Spleen (tissue), 11 donors: ENCODE measurements at regions not wholly inside any gene's neighbourhood (a gene's known extent, or its start where the extent isn't known, plus 50 kb on each side); places are given as distances from the start of the nearest gene placed in this dataset.
A peak's percentile ranks its signal among the peaks of the same experiment; 100 is the strongest.
"Not testable (repeated sequence)": the region's sequence is repeated elsewhere in the genome, so short reads cannot be mapped to it uniquely, and the experiment has no call there.

Experiments
- DNase-seq: peaks from one replicate; pipeline ENCODE4 v3.0.0-alpha.2; 2020
- H3K27ac ChIP-seq, 8 donors: fragments of 200-600 bp; sonication (generic) in 7 of 8; 1 replicate in 4 of 8; 2 replicates in 4 of 8; pipeline versions ENCODE4 v1.5.0 to v1.8.0; 2016 to 2021; ENCODE audit warnings: inconsistent platforms in 4 of 8, mild to moderate bottlenecking in 4 of 8, moderate library complexity in 1 of 8
- H3K27me3 ChIP-seq, 7 donors: fragments of 200-600 bp; sonication (generic) in 6 of 7; replicated peaks in 1 of 7; 1 replicate in 4 of 7; 2 replicates in 3 of 7; pipeline versions ENCODE4 v1.5.0 to v1.8.0; 2016 to 2021; ENCODE audit warnings: inconsistent platforms in 3 of 7, mild to moderate bottlenecking in 1 of 7
- H3K36me3 ChIP-seq, 6 donors: fragments of 200-600 bp; sonication (generic) in 5 of 6; 1 replicate in 4 of 6; 2 replicates in 2 of 6; pipeline versions ENCODE4 v1.5.0 to v1.8.0; 2016 to 2021; ENCODE audit warnings: inconsistent platforms in 2 of 6
- H3K4me1 ChIP-seq, 6 donors: fragments of 200-600 bp; sonication (generic) in 5 of 6; 1 replicate in 3 of 6; 2 replicates in 3 of 6; pipeline versions ENCODE4 v1.5.0 to v1.8.0; 2016 to 2021; ENCODE audit warnings: inconsistent platforms in 3 of 6
- H3K4me3 ChIP-seq, 8 donors: fragments of 200-600 bp; sonication (generic) in 7 of 8; 1 replicate in 4 of 8; 2 replicates in 4 of 8; pipeline versions ENCODE4 v1.5.0 to v1.8.0; 2016 to 2021; ENCODE audit warnings: inconsistent platforms in 4 of 8, mild to moderate bottlenecking in 4 of 8, moderate library complexity in 2 of 8
- H3K9me3 ChIP-seq, 8 donors: fragments of 200-600 bp; sonication (generic) in 7 of 8; 1 replicate in 4 of 8; 2 replicates in 4 of 8; pipeline versions ENCODE4 v1.5.0 to v1.8.0; 2016 to 2021; ENCODE audit warnings: inconsistent platforms in 4 of 8
- CTCF ChIP-seq, 11 experiments: fragments of 200-600 bp in 7 of 11; fragments of 450-650 bp in 4 of 11; sonication (generic) in 4 of 11; IDR thresholded peaks in 8 of 11; conservative IDR thresholded peaks in 3 of 11; 1 replicate in 7 of 11; 2 replicates in 4 of 11; pipeline versions ENCODE4 v1.4.0 to v1.8.0; 2016 to 2021; ENCODE audit warnings: antibody characterized with exemption in 11 of 11, inconsistent platforms in 4 of 11, mild to moderate bottlenecking in 1 of 11
- POLR2A ChIP-seq, 3 donors: fragments of 450-650 bp; IDR thresholded peaks; one replicate each; pipeline ENCODE4 v1.5.1; 2017; ENCODE audit warnings: antibody characterized with exemption in 3 of 3, mild to moderate bottlenecking in 1 of 3
- POLR2AphosphoS5 ChIP-seq, 3 donors: sonication (generic); formaldehyde crosslinking; IDR thresholded peaks; one replicate each; pipeline ENCODE4 v1.5.1; 2017; ENCODE audit warnings: antibody characterized with exemption in 3 of 3
- WGBS, 5 donors: extraction: QIAGEN DNeasy Blood & Tissue Kit in 3 of 5; methylation state at CpG; one replicate each; pipeline versions ENCODE4 v1.1.5 to v1.1.7; 2013 to 2018; 5-methylcytosine and 5-hydroxymethylcytosine counted together
- intact Hi-C: fragments of 100-400 bp; cut with DNase I; formaldehyde crosslinking; loops from one replicate; pipeline ENCODE4 v1.15.0; 2023; ENCODE audit warnings: low total_unique reads
- donor health status: healthy with polysubstance abuse.
- donor health status: DM: no; HTN: no; CAD: no; lungs with moderate emphysema.
- donor health status: DM: no; HTN: no; CAD: no.
- donor health status: Bipolar disorder and iron deficiency.
- donor health status: healthy.
- donor health status: DM: no; HTN: no; CAD: no.
- donor health status: DM: yes; HTN: yes; CAD: no.

- 82 to 94% (median 89%) methylated on average over 13 to 35 of the region's 35 CpGs for WGBS, 5 donors
- Histone ChIP-seq H3K27ac (no peak overlapping the region), H3K36me3 (no peaks in the 10 kb centered on the region), H3K9me3 (peaks cover 0 to 30% (median 4%) of the 10 kb centered on the region in 8 donors), H3K4me3 (no peak overlapping the region), H3K27me3 (no peaks in the 10 kb centered on the region), H3K4me1 (no peaks in the 10 kb centered on the region)
- intact Hi-C loops: no loop called here
- DNase-seq: peak; percentile 64
- TF ChIP-seq CTCF (IDR thresholded peaks at IDR 0.05 in 8 of 11, conservative IDR thresholded peaks at IDR 0.05 in 3 of 11) (no peak), POLR2AphosphoS5 (IDR thresholded peaks at IDR 0.05) (no peak), POLR2A (IDR thresholded peaks at IDR 0.05) (no peak)
These were observed 586.3 kb downstream of the KCNJ18 start for GRCh38 chr17:22278302-22279275.

DNA sequence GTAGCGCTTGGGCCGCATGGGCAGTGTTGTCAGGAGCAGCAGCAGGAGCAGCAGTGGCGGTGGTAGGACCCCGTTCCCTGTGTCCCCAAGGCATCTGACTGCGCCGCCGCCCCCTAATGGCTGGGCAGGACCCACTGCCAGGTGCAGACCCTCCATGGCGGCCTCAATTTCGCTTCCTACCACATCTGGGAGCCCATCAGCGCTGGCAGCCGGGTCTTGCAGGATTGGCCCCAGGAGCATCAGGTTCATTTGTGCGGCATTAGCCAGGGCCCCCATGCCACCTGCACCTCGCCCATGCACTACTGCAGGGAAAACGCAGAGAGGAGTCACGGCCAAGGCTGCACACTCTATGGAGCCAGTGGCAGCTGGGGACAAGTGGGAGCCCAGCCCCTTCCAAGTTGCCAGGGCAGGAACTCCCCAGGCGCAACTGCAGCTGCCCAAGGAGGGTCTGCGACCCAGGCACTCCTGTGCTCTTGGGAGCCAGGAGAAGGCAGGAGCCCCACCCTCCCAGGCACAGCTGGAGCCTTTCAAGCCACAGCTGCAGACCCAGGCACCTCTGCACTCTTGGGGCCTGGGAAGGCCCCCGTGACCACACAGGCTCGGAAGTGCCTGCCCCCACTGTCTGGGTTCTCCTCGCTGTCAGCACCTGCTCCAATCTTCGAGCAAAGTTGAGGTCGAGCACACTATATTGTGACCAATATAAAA is 594.2 kb downstream of the KCNJ18 start:
- Histone ChIP-seq H3K9me3 (peaks cover 0 to 9% (median 1%) of the 10 kb centered on the region in 8 donors), H3K4me1 (no peaks in the 10 kb centered on the region), H3K36me3 (no peaks in the 10 kb centered on the region), H3K27ac (no peak overlapping the region), H3K4me3 (no peak overlapping the region), H3K27me3 (no peaks in the 10 kb centered on the region)
- 81 to 86% (median 84%) methylated on average over 17 to 22 of the region's 22 CpGs for WGBS, 5 donors
- TF ChIP-seq POLR2A (IDR thresholded peaks at IDR 0.05): no peak
- no peak for TF ChIP-seq CTCF (IDR thresholded peaks at IDR 0.05 in 8 of 11, conservative IDR thresholded peaks at IDR 0.05 in 3 of 11)
- TF ChIP-seq POLR2AphosphoS5 (IDR thresholded peaks at IDR 0.05): no peak
- intact Hi-C loops: no loop called here
- peak; percentile 59 for DNase-seq

- intact Hi-C loops, DNase-seq, H3K4me3 ChIP-seq, H3K4me1 ChIP-seq, H3K36me3 ChIP-seq, H3K27me3 ChIP-seq, H3K27ac ChIP-seq: not testable (repeated sequence)
- WGBS, 5 donors: 85 to 93% (median 92%) methylated on average over 8 to 26 of the region's 33 CpGs
- peaks cover 0 to 61% (median 32%) of the 10 kb centered on the region in 8 donors for H3K9me3 ChIP-seq
These were observed 606.2 kb downstream of the KCNJ18 start for GRCh38 chr17:22298484-22298951.

DNA sequence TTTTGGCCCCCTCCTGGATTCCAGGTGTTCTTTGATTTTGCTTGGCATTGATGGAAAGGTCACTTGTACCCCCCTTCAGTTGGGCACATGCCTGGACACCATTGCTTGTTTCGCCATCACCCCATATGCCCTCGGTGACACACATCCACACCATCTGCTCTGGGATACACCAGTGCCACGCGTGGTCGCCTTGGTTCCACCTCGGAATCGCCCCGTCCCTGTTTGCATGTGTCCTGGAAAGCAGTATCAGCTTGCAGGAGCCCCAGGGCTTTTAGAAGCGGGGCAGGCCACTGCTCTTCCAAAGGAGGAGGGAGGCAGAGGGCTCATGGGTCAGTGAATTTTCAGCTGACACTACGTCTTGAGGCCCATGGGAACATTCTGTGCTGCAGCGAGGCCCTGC is 607.9 kb downstream of the KCNJ18 start:
- no peaks in the 10 kb centered on the region for H3K36me3 ChIP-seq
- no peaks in the 10 kb centered on the region for H3K27me3 ChIP-seq
- intact Hi-C loops: no loop called here
- no peak overlapping the region for H3K4me3 ChIP-seq
- H3K27ac ChIP-seq: no peak overlapping the region
- H3K9me3 ChIP-seq: peaks cover 0 to 78% (median 47%) of the 10 kb centered on the region in 8 donors
- no peaks in the 10 kb centered on the region for H3K4me1 ChIP-seq
- no peak for DNase-seq
- WGBS, 5 donors: 77 to 89% (median 85%) methylated on average over 10 to 11 of the region's 11 CpGs
- TF ChIP-seq POLR2AphosphoS5 (IDR thresholded peaks at IDR 0.05) (no peak), CTCF (IDR thresholded peaks at IDR 0.05 in 8 of 11, conservative IDR thresholded peaks at IDR 0.05 in 3 of 11) (no peak), POLR2A (IDR thresholded peaks at IDR 0.05) (no peak)
